Duodenal mucosa (tissue), 2 donors: ENCODE measurements at regions not wholly inside any gene's neighbourhood (a gene's known extent, or its start where the extent isn't known, plus 50 kb on each side); places are given as distances from the start of the nearest gene placed in this dataset.
"Not testable (repeated sequence)": the region's sequence is repeated elsewhere in the genome, so short reads cannot be mapped to it uniquely, and the experiment has no call there.

Experiments used
- H3K27ac ChIP-seq: one replicate; pipeline ENCODE4 v1.7.0; 2013; ENCODE audit warnings: low read depth, low read length
- H3K27me3 ChIP-seq, 2 donors: one replicate each; pipeline ENCODE4 v1.7.0; 2013; ENCODE audit warnings: low read length in 2 of 2, control low read depth in 1 of 2; ENCODE audit not compliant: insufficient read depth in 2 of 2, control insufficient read depth in 1 of 2
- H3K36me3 ChIP-seq, 2 donors: one replicate each; pipeline ENCODE4 v1.7.0; 2013; ENCODE audit warnings: low read length in 2 of 2, control low read depth in 1 of 2; ENCODE audit not compliant: insufficient read depth in 2 of 2, control insufficient read depth in 1 of 2
- H3K4me1 ChIP-seq, 2 donors: one replicate each; pipeline ENCODE4 v1.7.0; 2013; ENCODE audit warnings: low read length in 2 of 2, control low read depth in 1 of 2; ENCODE audit not compliant: insufficient read depth in 2 of 2, control insufficient read depth in 1 of 2
- H3K4me3 ChIP-seq, 2 donors: one replicate each; pipeline ENCODE4 v1.7.0; 2013; ENCODE audit warnings: low read length in 2 of 2, low read depth in 1 of 2
- H3K9ac ChIP-seq, 2 donors: one replicate each; pipeline ENCODE4 v1.7.0; 2013; ENCODE audit warnings: low read length in 2 of 2, low read depth in 1 of 2
- H3K9me3 ChIP-seq, 2 donors: one replicate each; pipeline ENCODE4 v1.7.0; 2013; ENCODE audit warnings: low read length in 2 of 2, control low read depth in 1 of 2; ENCODE audit not compliant: control insufficient read depth in 1 of 2

DNA sequence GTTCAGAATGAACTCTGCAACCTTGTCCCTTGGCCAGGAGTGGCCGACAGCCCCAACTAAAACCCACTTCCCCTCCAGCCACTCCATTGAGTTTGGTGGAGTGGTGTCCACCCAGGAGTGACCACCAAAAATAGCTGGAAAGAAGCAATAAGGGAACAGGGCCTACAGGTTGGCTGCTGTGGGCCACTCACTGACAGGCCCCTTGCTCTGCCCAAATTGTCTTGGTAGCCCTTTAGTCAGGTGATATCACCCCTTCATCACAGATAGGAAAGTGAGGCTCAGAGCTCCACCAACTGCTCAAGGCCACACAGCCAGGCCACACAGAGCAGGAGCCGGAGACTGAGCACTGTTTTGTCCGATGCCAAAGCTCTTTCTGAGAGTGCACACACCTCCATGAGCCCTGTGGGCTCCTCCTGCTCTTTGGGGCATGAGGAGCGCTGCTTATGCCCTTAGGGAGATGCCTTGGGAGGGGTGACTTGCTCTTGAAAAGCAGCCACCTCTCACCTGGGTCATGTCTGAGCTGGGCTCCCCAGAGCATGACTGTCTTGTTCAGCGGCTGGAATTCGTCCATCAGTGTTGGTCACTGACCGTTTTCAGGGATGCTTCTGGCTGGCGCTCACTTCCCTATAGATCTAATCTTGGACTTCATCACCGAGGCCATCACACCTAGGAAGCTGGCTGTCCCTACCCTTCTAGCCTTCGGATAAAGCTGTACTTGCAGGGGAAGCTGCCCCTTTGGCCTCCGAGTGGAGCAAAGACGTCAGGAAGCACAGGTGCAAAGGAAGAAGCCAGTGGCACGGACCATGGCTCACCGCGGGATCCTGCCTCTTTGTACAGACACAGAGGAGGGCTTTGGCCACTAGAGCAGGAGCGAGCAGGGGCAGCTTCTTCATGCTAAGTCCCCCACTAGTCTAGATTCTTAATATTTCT lies 186.0 kb upstream of the ZNF469 start:
- H3K9me3 ChIP-seq: no peaks in the 10 kb centered on the region
- H3K27me3 ChIP-seq: peaks cover 0 to 7% of the 10 kb centered on the region in 2 donors
- H3K4me1 ChIP-seq: peaks cover 0 to 9% of the 10 kb centered on the region in 2 donors
- no peak overlapping the region for H3K27ac ChIP-seq
- no peaks in the 10 kb centered on the region for H3K36me3 ChIP-seq
- no peak overlapping the region for H3K4me3 ChIP-seq
- no peak overlapping the region for H3K9ac ChIP-seq

GRCh38 chr16:88197481-88198456 lies 185.0 kb upstream of the ZNF469 start:
- Histone ChIP-seq H3K9ac (no peak overlapping the region), H3K4me3 (no peak overlapping the region), H3K27me3 (peaks cover 0 to 7% of the 10 kb centered on the region in 2 donors), H3K36me3 (no peaks in the 10 kb centered on the region), H3K27ac (no peak overlapping the region), H3K9me3 (no peaks in the 10 kb centered on the region), H3K4me1 (peaks cover 0 to 9% of the 10 kb centered on the region in 2 donors)

GRCh38 chr16:88198457-88199295 lies 184.1 kb upstream of the ZNF469 start:
- not testable (repeated sequence) for H3K9me3 ChIP-seq, H3K4me3 ChIP-seq, H3K36me3 ChIP-seq, H3K4me1 ChIP-seq, H3K27ac ChIP-seq, H3K27me3 ChIP-seq, H3K9ac ChIP-seq

- H3K4me3 ChIP-seq, H3K4me1 ChIP-seq, H3K9me3 ChIP-seq, H3K9ac ChIP-seq, H3K27me3 ChIP-seq, H3K27ac ChIP-seq, H3K36me3 ChIP-seq: not testable (repeated sequence)
These were observed 183.2 kb upstream of the ZNF469 start for GRCh38 chr16:88199296-88200153.

- H3K36me3 ChIP-seq, H3K4me3 ChIP-seq, H3K27ac ChIP-seq, H3K9me3 ChIP-seq, H3K4me1 ChIP-seq, H3K27me3 ChIP-seq, H3K9ac ChIP-seq: not testable (repeated sequence)
These were observed 182.4 kb upstream of the ZNF469 start for GRCh38 chr16:88200154-88200895.

DNA sequence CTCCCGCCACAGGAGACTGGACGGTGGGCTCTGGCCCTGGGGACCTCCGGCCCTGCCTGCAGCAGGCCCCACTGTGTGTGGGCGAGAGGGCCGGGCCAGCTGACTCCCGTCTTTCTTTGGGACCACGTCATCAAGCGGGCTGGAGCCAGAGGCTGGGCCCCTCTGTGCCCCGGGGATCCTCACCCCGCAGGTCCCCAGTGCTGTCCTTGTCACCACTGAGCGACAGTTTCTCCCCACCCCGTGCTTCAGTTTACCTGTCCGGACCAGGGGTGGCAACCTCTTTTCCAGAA lies 181.9 kb upstream of the ZNF469 start:
- Histone ChIP-seq H3K27ac (no peak overlapping the region), H3K4me3 (no peak overlapping the region), H3K9me3 (no peaks in the 10 kb centered on the region), H3K27me3 (no peaks in the 10 kb centered on the region), H3K9ac (no peak overlapping the region), H3K36me3 (no peaks in the 10 kb centered on the region), H3K4me1 (no peaks in the 10 kb centered on the region)

GRCh38 chr16:88201611-88202010 lies 181.1 kb upstream of the ZNF469 start:
- H3K9ac ChIP-seq, H3K27me3 ChIP-seq, H3K9me3 ChIP-seq, H3K36me3 ChIP-seq, H3K4me1 ChIP-seq, H3K27ac ChIP-seq, H3K4me3 ChIP-seq: not testable (repeated sequence)

DNA sequence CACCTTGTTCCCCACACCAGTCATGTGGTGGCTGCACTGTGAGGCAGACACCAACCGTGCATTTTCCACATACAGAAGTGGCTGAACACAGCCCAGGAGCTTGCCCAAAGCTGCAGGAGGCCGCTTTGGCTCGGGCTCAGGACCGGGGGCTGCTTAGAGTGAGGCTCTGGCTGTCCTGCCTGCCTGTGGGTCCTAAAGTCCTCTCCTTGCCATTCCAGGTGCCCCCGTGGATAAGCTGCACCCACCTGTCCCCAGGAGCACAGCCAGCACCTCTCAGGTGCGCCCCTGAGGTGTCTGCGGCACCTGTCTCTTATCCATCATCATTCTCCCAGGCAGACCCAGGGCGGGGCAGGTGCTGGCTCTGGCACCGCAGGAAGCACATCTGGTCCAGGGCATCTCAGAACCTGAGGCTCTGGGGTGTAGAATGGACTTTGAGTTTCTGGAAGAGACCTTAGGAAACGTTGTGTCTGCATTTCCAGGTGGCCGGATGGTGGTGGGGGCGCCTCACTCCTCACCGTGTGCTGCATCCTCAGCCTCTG lies 180.5 kb upstream of the ZNF469 start:
- Histone ChIP-seq H3K4me1 (no peaks in the 10 kb centered on the region), H3K27ac (no peak overlapping the region), H3K36me3 (no peaks in the 10 kb centered on the region), H3K9ac (no peak overlapping the region), H3K27me3 (no peaks in the 10 kb centered on the region), H3K4me3 (no peak overlapping the region), H3K9me3 (no peaks in the 10 kb centered on the region)
